D341Med (cell line): ENCODE measurements at regions not wholly inside any gene's neighbourhood (a gene's known extent, or its start where the extent isn't known, plus 50 kb on each side); places are given as distances from the start of the nearest gene placed in this dataset.
"Not testable (repeated sequence)": the region's sequence is repeated elsewhere in the genome, so short reads cannot be mapped to it uniquely, and the experiment has no call there.

ENCODE experiments used
- DNase-seq: peaks from one replicate; pipeline ENCODE4 v3.0.0; 2012; ENCODE audit warnings: low spot score

DNA sequence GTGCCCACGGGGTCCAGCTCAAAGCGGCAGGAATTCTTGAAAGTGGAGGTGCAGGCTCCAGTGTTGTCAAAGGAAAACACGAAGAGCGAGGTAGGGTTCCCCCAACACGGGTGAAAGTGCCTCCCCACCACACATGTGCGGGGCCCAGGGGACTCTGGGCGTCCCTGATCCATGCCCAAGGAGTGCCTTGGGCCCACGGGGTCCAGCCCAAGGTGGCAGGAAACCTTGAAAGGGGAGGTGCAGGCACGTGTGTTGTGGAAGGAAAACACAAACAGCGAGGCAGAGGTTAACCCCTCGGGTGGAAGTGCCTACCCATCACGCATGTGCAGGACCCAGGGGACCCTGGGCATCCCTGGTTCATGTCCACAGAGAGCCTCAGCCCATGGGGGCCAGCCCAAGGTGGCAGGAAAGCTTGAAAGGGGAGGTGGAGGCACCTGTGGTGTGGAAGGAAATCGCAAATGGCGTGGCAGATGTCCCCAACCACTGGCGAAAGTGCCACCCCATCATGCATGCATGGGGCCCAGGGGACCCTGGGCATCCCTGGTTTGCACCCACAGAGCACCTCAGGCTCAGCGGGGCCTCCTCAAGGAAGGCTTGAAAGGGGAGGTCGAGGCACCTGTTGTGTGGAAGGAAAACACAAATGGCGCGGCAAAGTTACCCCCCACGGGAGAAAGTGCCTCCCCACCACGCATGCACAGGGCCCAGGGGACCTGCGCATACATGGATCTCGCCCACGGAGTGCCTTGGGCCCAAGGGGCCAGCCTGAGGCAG lies 584.6 kb downstream of the ALG10 start:
- peak; percentile 14 for DNase-seq

DNA sequence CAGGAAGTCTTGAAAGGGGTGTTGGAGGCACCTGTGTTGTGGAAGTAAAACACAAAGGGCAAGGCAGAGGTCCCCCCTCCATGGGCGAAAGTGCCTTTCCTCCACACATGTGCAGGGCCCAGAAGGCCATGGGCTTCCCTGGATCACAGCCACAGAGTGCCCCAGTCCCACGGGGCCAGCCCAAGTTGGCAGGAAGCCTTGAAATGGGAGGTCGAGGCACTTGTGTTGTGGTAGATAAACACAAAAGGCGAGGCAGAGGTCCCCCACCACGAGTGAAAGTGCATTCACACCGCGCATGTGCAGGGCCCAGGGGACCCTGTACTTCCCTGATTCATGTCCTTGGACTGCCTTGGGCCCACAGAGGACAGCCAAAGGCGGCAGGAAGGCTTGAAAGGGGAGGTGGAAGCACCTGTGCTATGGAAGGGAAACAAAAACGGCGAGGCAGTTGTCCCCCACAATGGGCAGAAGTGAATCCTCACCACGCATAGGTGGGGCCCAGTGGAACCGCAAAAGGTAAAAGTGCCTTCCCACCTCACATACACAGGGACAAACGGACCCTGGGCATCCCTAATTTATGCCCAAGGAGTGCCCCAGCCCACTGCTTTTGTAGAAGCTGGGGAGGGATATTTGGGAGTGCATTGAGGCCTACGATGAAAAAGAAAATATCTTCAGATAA lies 585.4 kb downstream of the ALG10 start:
- peak; percentile 14 for DNase-seq

DNA sequence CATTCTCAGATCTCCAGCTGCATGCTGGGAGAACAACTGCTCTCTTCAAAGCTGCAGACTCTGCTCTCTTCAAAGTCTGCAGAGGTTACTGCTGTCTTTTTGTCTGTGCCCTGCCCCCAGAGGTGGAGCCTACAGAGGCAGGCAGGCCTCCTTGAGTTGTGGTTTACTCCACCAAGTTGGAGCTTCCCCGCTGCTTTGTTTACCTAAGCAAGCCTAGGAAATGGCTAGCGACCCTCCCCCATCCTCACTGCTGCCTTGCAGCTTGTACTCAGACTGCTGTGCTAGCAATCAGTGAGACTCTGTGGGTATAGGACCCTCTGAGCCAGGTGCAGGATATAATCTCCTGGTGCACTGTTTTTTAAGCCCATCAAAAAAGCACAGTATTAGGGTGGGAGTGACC lies 591.7 kb downstream of the ALG10 start:
- DNase-seq = not testable (repeated sequence)

DNA sequence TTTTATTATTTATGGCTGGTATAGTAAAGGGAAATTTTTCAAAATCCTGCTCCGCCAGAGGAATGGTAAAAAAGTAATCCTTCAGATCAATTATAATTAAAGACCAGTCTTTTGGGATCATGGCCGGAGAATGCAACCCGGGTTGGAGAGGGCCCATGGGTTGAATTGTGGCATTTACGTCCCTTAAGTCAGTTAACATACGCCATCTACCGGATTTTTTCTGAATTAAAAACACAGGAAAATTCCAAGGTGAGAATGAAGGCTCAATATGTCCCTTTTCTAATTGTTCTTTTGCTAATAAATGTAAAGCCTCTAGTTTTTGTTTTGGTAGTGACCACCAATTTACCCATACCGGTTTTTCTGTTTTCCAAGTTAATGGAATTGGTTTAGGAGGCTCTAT lies 602.8 kb downstream of the ALG10 start:
- DNase-seq = no peak

DNA sequence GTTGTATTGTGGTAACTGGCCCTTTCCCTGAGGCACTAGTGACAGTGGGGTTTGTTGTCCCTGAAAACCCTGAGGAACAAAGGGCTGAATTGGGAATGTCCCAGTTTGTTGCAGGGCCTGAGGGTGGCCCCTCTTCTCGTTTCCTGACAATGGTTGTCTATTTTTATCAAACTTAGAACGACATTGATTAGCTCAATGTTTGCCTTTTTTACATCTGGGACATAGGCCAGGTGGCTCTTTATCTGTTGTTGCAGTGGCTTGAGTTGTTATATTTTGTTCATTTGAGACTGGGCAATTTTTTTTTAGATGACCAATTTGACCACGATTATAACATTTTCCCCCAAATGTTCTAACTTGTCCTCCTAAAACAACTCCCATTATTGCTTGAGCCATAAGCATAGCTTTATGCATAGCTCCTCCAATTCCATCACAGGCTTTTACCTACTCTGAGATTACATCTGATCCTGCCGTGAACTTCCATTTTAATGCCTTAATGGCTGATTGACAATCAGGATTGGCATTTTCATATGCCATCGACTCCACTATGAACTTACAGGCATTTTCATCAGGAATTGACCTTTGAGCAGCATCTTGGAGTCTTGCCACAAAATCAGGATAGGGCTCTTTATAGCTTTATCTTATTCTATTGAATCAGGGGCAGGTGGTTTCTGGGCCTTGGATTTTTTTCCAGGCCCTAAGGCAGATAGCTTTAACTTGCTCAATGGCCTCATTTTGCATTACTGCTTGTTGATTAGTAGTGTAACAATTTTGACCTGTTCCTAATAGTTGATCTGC lies 604.3 kb downstream of the ALG10 start:
- DNase-seq = no peak
